ENCODE measurements at regions not wholly inside any gene's neighbourhood (a gene's known extent, or its start where the extent isn't known, plus 50 kb on each side); places are given as distances from the start of the nearest gene placed in this dataset.
"Not testable (repeated sequence)": the region's sequence is repeated elsewhere in the genome, so short reads cannot be mapped to it uniquely, and the experiment has no call there.

- not testable (repeated sequence) for TF ChIP-seq CTCF, POLR2A (IDR thresholded peaks at IDR 0.05)
Measured at GRCh38 chr9:65449886-65450610, 165.0 kb upstream of the FOXD4L5 start.
